ENCODE measurements at regions not wholly inside any gene's neighbourhood (a gene's known extent, or its start where the extent isn't known, plus 50 kb on each side); places are given as distances from the start of the nearest gene placed in this dataset.

DNA sequence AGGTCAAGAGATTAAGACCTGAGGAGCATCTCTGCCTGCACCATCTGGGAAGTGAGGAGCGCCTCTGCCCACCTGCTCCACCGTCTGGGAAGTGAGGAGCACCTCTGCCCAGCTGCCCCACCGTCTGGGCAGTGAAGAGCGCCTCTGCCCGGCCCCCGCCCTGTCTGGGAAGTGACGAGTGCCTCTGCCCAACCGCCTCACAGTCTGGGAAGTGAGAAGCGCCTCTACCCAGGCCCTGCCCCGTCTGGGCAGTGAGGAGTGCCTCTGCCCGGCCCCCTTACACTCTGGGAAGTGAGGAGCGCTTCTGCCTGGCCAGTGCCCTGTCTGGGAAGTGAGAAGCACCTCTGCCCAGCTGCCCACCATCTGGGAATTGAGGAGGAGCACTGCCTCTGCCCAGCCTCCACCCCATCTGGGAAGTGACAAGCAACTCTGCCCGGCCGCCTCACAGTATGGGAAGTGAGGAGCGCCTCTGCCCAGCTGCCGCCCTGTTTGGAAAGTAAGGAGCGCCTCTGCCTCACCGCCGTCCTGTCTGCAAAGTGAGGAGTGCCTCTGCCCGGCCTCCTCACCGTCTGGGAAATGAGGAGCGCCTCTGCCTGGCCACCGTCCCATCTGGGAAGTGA is 270.4 kb upstream of the NRSN1 start:
- TF ChIP-seq POLR2AphosphoS5 (IDR thresholded peaks at IDR 0.05), result no peak
- TF ChIP-seq, protein P1, sequence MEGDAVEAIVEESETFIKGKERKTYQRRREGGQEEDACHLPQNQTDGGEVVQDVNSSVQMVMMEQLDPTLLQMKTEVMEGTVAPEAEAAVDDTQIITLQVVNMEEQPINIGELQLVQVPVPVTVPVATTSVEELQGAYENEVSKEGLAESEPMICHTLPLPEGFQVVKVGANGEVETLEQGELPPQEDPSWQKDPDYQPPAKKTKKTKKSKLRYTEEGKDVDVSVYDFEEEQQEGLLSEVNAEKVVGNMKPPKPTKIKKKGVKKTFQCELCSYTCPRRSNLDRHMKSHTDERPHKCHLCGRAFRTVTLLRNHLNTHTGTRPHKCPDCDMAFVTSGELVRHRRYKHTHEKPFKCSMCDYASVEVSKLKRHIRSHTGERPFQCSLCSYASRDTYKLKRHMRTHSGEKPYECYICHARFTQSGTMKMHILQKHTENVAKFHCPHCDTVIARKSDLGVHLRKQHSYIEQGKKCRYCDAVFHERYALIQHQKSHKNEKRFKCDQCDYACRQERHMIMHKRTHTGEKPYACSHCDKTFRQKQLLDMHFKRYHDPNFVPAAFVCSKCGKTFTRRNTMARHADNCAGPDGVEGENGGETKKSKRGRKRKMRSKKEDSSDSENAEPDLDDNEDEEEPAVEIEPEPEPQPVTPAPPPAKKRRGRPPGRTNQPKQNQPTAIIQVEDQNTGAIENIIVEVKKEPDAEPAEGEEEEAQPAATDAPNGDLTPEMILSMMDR (IDR thresholded peaks at IDR 0.05), result no peak
